ENCODE measurements at regions not wholly inside any gene's neighbourhood (a gene's known extent, or its start where the extent isn't known, plus 50 kb on each side); places are given as distances from the start of the nearest gene placed in this dataset.
A peak's percentile ranks its signal among the peaks of the same experiment; 100 is the strongest.

DNA sequence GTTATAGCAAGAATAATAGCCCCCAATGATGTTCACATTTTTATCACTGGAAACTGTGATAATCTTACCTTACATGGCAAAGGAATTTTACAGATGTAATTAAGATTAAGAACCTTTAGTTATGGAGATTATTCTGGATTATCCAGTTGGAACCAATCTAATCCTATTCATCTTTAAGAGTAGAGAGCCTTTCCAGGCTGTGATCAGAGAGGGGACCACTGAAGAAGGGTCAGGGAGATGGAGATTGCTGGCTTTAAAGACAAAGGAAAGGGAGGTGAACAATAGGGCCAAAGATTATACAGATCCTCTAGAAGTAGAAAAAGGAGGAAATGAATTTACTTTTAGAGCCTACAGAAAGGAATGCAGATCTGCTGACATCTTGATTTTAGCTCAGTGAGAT, 253.5 kb upstream of the GRIN3A start:
- no peak overlapping the region for H3K9ac ChIP-seq (ENCODE audit: low read depth in 1 of 2, low read length in 2 of 2)
- no peaks in the 10 kb centered on the region for H3K36me3 ChIP-seq (ENCODE audit: control insufficient read depth in 4 of 4, insufficient read depth in 3 of 4, low read depth in 1 of 4, low read length in 3 of 4)
- no peak overlapping the region for H3K4me3 ChIP-seq (ENCODE audit: low read depth in 1 of 3, low read length in 3 of 3)
- TF ChIP-seq SP1 (IDR thresholded peaks at IDR 0.05): no peak
- TF ChIP-seq NR2F2 (IDR thresholded peaks at IDR 0.05): no peak
- no peak for TF ChIP-seq HNF4A (conservative IDR thresholded peaks at IDR 0.05)
- TF ChIP-seq RXRA (IDR thresholded peaks at IDR 0.05): no peak
- TF ChIP-seq FOXA1 (IDR thresholded peaks at IDR 0.05): no peak
- TF ChIP-seq RAD21 (IDR thresholded peaks at IDR 0.05): no peak
- H3K4me1 ChIP-seq (ENCODE audit: control insufficient read depth in 4 of 4, insufficient read depth in 4 of 4, low read length in 3 of 4): no peaks in the 10 kb centered on the region
- no peak overlapping the region for H3K27ac ChIP-seq (ENCODE audit: low read depth in 1 of 2, low read length in 2 of 2)
- no peaks in the 10 kb centered on the region for H3K27me3 ChIP-seq (ENCODE audit: control insufficient read depth in 4 of 4, insufficient read depth in 4 of 4, low read length in 3 of 4)
- H3K9me3 ChIP-seq (ENCODE audit: control insufficient read depth in 4 of 4, low read length in 3 of 4): no peaks in the 10 kb centered on the region
- DNase-seq (ENCODE audit: low spot score): no peak

DNA sequence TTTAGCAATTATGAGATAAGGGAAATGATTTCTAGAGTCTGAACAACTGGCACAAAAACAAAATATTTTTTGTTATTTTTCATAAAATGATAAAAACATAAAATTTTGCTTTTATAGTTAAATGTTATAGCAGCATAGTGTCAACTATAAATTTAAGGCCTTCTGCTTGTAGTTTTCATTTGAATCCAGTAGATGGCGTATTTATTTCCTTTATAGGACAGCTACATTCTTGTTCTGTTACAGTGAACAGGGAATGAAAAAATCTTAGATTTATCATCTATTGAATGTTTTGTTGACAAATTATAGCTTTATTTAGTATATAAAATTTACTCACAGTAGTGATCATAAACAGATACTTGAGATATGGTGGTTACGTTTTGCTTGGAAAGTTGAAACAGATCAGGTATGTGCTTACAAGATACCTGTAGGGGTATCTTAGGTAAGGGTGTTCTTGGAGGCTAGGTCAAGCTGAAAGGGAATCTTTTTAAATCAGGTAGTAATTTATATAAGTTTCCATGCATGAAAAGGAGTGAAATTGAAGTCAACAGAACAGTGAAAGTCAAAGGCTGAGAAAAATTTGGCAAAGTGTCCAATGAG, 239.3 kb upstream of the GRIN3A start:
- DNase-seq (ENCODE audit: low spot score): no peak
- no peaks in the 10 kb centered on the region for H3K9me3 ChIP-seq (ENCODE audit: control insufficient read depth in 4 of 4, low read length in 3 of 4)
- TF ChIP-seq YY1 (IDR thresholded peaks at IDR 0.05) (no peak), RXRA (IDR thresholded peaks at IDR 0.05) (no peak), HNF4G (IDR thresholded peaks at IDR 0.05) (no peak), RAD21 (IDR thresholded peaks at IDR 0.05) (peak; percentile 77 to 82)
- TF ChIP-seq, protein P1, sequence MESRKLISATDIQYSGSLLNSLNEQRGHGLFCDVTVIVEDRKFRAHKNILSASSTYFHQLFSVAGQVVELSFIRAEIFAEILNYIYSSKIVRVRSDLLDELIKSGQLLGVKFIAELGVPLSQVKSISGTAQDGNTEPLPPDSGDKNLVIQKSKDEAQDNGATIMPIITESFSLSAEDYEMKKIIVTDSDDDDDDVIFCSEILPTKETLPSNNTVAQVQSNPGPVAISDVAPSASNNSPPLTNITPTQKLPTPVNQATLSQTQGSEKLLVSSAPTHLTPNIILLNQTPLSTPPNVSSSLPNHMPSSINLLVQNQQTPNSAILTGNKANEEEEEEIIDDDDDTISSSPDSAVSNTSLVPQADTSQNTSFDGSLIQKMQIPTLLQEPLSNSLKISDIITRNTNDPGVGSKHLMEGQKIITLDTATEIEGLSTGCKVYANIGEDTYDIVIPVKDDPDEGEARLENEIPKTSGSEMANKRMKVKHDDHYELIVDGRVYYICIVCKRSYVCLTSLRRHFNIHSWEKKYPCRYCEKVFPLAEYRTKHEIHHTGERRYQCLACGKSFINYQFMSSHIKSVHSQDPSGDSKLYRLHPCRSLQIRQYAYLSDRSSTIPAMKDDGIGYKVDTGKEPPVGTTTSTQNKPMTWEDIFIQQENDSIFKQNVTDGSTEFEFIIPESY (IDR thresholded peaks at IDR 0.05): no peak
- TF ChIP-seq, protein P2, sequence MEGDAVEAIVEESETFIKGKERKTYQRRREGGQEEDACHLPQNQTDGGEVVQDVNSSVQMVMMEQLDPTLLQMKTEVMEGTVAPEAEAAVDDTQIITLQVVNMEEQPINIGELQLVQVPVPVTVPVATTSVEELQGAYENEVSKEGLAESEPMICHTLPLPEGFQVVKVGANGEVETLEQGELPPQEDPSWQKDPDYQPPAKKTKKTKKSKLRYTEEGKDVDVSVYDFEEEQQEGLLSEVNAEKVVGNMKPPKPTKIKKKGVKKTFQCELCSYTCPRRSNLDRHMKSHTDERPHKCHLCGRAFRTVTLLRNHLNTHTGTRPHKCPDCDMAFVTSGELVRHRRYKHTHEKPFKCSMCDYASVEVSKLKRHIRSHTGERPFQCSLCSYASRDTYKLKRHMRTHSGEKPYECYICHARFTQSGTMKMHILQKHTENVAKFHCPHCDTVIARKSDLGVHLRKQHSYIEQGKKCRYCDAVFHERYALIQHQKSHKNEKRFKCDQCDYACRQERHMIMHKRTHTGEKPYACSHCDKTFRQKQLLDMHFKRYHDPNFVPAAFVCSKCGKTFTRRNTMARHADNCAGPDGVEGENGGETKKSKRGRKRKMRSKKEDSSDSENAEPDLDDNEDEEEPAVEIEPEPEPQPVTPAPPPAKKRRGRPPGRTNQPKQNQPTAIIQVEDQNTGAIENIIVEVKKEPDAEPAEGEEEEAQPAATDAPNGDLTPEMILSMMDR (IDR thresholded peaks at IDR 0.05; ENCODE audit: low read depth, low read length, missing input control): peak; percentile 54
- H3K4me1 ChIP-seq (ENCODE audit: control insufficient read depth in 4 of 4, insufficient read depth in 4 of 4, low read length in 3 of 4): no peaks in the 10 kb centered on the region
- no peaks in the 10 kb centered on the region for H3K27me3 ChIP-seq (ENCODE audit: control insufficient read depth in 4 of 4, insufficient read depth in 4 of 4, low read length in 3 of 4)
- no peaks in the 10 kb centered on the region for H3K36me3 ChIP-seq (ENCODE audit: control insufficient read depth in 4 of 4, insufficient read depth in 3 of 4, low read depth in 1 of 4, low read length in 3 of 4)
- H3K27ac ChIP-seq (ENCODE audit: low read depth in 1 of 2, low read length in 2 of 2): no peak overlapping the region
- H3K4me3 ChIP-seq (ENCODE audit: low read depth in 1 of 3, low read length in 3 of 3): no peak overlapping the region
- 2% methylated on average over 2 of the region's 2 CpGs for WGBS
- H3K9ac ChIP-seq (ENCODE audit: low read depth in 1 of 2, low read length in 2 of 2): no peak overlapping the region

DNA sequence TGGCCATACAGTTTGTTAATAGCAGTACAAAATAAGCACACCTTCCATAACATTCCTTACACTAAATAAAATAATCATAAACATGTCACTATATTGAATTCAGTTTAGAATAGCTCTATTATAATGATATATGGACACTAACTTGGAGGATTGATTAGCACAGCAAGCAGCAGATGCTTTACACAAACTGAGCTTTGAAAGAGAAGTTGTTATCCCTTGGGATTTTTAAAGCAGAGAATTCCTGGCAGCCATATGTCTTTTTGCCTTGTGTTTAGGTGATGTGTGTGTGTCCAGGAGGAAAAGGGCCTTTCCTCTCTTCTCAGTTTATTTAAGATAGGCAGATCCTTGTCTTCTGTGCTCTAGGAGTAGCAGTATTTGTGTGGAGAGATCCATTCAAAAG, 232.2 kb upstream of the GRIN3A start:
- Histone ChIP-seq H3K9ac (ENCODE audit: low read depth in 1 of 2, low read length in 2 of 2) (no peak overlapping the region), H3K4me3 (ENCODE audit: low read depth in 1 of 3, low read length in 3 of 3) (no peak overlapping the region), H3K36me3 (ENCODE audit: control insufficient read depth in 4 of 4, insufficient read depth in 3 of 4, low read depth in 1 of 4, low read length in 3 of 4) (no peaks in the 10 kb centered on the region), H3K27ac (ENCODE audit: low read depth in 1 of 2, low read length in 2 of 2) (no peak overlapping the region), H3K27me3 (ENCODE audit: control insufficient read depth in 4 of 4, insufficient read depth in 4 of 4, low read length in 3 of 4) (no peaks in the 10 kb centered on the region), H3K4me1 (ENCODE audit: control insufficient read depth in 4 of 4, insufficient read depth in 4 of 4, low read length in 3 of 4) (no peaks in the 10 kb centered on the region), H3K9me3 (ENCODE audit: control insufficient read depth in 4 of 4, low read length in 3 of 4) (no peaks in the 10 kb centered on the region)
- TF ChIP-seq GABPA (IDR thresholded peaks at IDR 0.05 in 1 of 2, conservative IDR thresholded peaks at IDR 0.05 in 1 of 2) (no peak), RXRA (IDR thresholded peaks at IDR 0.05) (no peak), EGR1 (IDR thresholded peaks at IDR 0.05; ENCODE audit: low read depth in 2 of 2) (no peak), FOXA2 (IDR thresholded peaks at IDR 0.05) (no peak), HNF4A (conservative IDR thresholded peaks at IDR 0.05) (no peak), YY1 (IDR thresholded peaks at IDR 0.05) (no peak), HNF4G (IDR thresholded peaks at IDR 0.05) (no peak), RAD21 (IDR thresholded peaks at IDR 0.05) (no peak), JUND (IDR thresholded peaks at IDR 0.05) (no peak)
- TF ChIP-seq, protein P2 (IDR thresholded peaks at IDR 0.05; ENCODE audit: low read depth, low read length, missing input control): no peak
- TF ChIP-seq, protein P3, sequence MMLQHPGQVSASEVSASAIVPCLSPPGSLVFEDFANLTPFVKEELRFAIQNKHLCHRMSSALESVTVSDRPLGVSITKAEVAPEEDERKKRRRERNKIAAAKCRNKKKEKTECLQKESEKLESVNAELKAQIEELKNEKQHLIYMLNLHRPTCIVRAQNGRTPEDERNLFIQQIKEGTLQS (IDR thresholded peaks at IDR 0.05): no peak
- DNase-seq (ENCODE audit: low spot score): no peak

Measured in liver (tissue), 8 donors.